ENCODE measurements at regions not wholly inside any gene's neighbourhood (a gene's known extent, or its start where the extent isn't known, plus 50 kb on each side); places are given as distances from the start of the nearest gene placed in this dataset.

GRCh38 chr18:56278421-56279003, 359.9 kb downstream of the TXNL1 start:
- intact Hi-C loops (cut with DNase I), result no loop called here
- Histone ChIP-seq H3K36me3 (no peaks in the 10 kb centered on the region), H3K27me3 (no peaks in the 10 kb centered on the region), H3K27ac (replicated peaks in 1 of 4) (no peak overlapping the region), H3K4me1 (no peaks in the 10 kb centered on the region), H3K9me3 (no peaks in the 10 kb centered on the region), H3K4me3 (no peak overlapping the region)
- 78% methylated on average over 6 of the region's 6 CpGs for WGBS
- DNase-seq (ENCODE audit: extremely low spot score), result no peak
- no peak for TF ChIP-seq POLR2AphosphoS5 (IDR thresholded peaks at IDR 0.05)
- no peak for TF ChIP-seq EP300 (IDR thresholded peaks at IDR 0.05)
- no peak for TF ChIP-seq POLR2A (IDR thresholded peaks at IDR 0.05; ENCODE audit: low read depth)
- TF ChIP-seq, protein P1, sequence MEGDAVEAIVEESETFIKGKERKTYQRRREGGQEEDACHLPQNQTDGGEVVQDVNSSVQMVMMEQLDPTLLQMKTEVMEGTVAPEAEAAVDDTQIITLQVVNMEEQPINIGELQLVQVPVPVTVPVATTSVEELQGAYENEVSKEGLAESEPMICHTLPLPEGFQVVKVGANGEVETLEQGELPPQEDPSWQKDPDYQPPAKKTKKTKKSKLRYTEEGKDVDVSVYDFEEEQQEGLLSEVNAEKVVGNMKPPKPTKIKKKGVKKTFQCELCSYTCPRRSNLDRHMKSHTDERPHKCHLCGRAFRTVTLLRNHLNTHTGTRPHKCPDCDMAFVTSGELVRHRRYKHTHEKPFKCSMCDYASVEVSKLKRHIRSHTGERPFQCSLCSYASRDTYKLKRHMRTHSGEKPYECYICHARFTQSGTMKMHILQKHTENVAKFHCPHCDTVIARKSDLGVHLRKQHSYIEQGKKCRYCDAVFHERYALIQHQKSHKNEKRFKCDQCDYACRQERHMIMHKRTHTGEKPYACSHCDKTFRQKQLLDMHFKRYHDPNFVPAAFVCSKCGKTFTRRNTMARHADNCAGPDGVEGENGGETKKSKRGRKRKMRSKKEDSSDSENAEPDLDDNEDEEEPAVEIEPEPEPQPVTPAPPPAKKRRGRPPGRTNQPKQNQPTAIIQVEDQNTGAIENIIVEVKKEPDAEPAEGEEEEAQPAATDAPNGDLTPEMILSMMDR (IDR thresholded peaks at IDR 0.05), result no peak

- H3K27me3 ChIP-seq, result no peaks in the 10 kb centered on the region
- no peak for TF ChIP-seq EP300 (IDR thresholded peaks at IDR 0.05)
- TF ChIP-seq, protein P1 (IDR thresholded peaks at IDR 0.05), result no peak
- TF ChIP-seq POLR2AphosphoS5 (IDR thresholded peaks at IDR 0.05), result no peak
- no peak for TF ChIP-seq POLR2A (IDR thresholded peaks at IDR 0.05; ENCODE audit: low read depth)
- intact Hi-C loops (cut with DNase I), result no loop called here
- H3K9me3 ChIP-seq, result no peaks in the 10 kb centered on the region
- no peak for DNase-seq (ENCODE audit: extremely low spot score)
- no peak overlapping the region for H3K4me3 ChIP-seq
- no peaks in the 10 kb centered on the region for H3K36me3 ChIP-seq
- H3K27ac ChIP-seq (replicated peaks in 1 of 4), result no peak overlapping the region
- no peaks in the 10 kb centered on the region for H3K4me1 ChIP-seq
- 86% methylated on average over 3 of the region's 3 CpGs for WGBS
These were observed 361.9 kb downstream of the TXNL1 start for GRCh38 chr18:56276466-56276865.

GRCh38 chr18:56273541-56274219, 364.7 kb downstream of the TXNL1 start:
- no peak overlapping the region for H3K4me3 ChIP-seq
- H3K27me3 ChIP-seq, result no peaks in the 10 kb centered on the region
- H3K36me3 ChIP-seq, result no peaks in the 10 kb centered on the region
- no peaks in the 10 kb centered on the region for H3K9me3 ChIP-seq
- H3K27ac ChIP-seq (replicated peaks in 1 of 4), result no peak overlapping the region
- intact Hi-C loops (cut with DNase I), result no loop called here
- no peak for DNase-seq (ENCODE audit: extremely low spot score)
- H3K4me1 ChIP-seq, result no peaks in the 10 kb centered on the region
- 91% methylated on average over 1 of the region's 1 CpG for WGBS
- no peak for TF ChIP-seq POLR2A (IDR thresholded peaks at IDR 0.05; ENCODE audit: low read depth)
- TF ChIP-seq, protein P1 (IDR thresholded peaks at IDR 0.05), result no peak
- no peak for TF ChIP-seq EP300 (IDR thresholded peaks at IDR 0.05)
- no peak for TF ChIP-seq POLR2AphosphoS5 (IDR thresholded peaks at IDR 0.05)

DNA sequence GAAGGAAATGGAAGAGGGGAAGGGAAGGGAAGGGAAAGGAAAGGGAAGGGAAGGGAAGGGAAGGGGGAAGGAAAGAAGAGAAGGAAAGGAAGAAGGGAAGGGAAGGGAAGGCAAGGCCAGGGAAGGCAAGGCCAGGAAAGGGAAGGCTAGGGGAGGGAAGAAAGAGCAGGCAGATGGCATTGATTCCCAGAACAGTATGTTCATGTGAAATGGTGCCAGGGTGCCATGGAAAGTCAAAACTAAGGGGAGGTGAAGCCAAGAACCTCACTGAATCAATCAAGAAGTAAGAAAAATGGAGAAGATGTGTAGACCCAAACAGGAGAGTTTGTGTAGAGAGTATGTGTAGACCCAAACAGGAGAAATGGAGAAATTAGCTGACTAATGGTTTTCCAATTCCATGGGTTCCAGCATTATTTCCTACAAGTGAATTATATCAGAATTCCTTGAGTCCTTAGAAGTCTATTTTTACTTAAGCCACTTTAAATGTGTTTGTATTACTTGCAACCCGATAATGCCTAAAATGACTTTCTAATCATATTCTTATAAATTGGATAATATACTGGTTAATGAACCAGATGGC, 367.6 kb downstream of the TXNL1 start:
- intact Hi-C loops (cut with DNase I), result no loop called here
- no peak overlapping the region for H3K27ac ChIP-seq (replicated peaks in 1 of 4)
- TF ChIP-seq POLR2A (IDR thresholded peaks at IDR 0.05; ENCODE audit: low read depth), result no peak
- TF ChIP-seq POLR2AphosphoS5 (IDR thresholded peaks at IDR 0.05), result no peak
- TF ChIP-seq, protein P1 (IDR thresholded peaks at IDR 0.05), result no peak
- TF ChIP-seq EP300 (IDR thresholded peaks at IDR 0.05), result no peak
- 97% methylated on average over 1 of the region's 1 CpG for WGBS
- no peak for DNase-seq (ENCODE audit: extremely low spot score)
- no peaks in the 10 kb centered on the region for H3K9me3 ChIP-seq
- no peaks in the 10 kb centered on the region for H3K36me3 ChIP-seq
- H3K27me3 ChIP-seq, result no peaks in the 10 kb centered on the region
- no peak overlapping the region for H3K4me3 ChIP-seq
- H3K4me1 ChIP-seq, result no peaks in the 10 kb centered on the region
